GM19467 (cell line): ENCODE measurements at regions not wholly inside any gene's neighbourhood (a gene's known extent, or its start where the extent isn't known, plus 50 kb on each side); places are given as distances from the start of the nearest gene placed in this dataset.
"Not testable (repeated sequence)": the region's sequence is repeated elsewhere in the genome, so short reads cannot be mapped to it uniquely, and the experiment has no call there.

Experiments
- ATAC-seq: cut with Tn5 transposase; IDR thresholded peaks from one replicate; pipeline ENCODE4 v1.9.1; 2021; ENCODE audit warnings: mild to moderate bottlenecking, moderate library complexity; ENCODE audit not compliant: unreplicated experiment

DNA sequence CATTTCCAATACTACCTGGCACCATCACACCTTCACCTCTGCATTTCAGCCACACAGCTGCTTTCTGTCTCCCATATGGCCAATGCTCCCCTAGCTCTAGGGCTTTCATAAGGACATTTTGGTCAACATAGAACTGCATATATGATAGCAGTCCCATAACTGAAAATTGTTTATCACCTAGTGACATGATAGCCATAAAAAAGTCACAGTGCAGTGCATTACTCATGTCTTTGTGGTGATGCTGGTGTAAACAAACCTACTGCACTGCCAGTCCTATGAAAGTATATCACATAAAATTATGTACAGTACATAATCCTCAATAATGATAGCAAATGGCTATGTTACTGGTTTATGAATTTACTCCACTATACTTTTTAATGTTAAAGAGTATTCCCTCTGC lies 221.0 kb downstream of the NAF1 start:
- no peak for ATAC-seq

GRCh38 chr4:162943263-162943662 lies 223.4 kb downstream of the NAF1 start:
- ATAC-seq = no peak

- ATAC-seq = no peak
Observed at GRCh38 chr4:162938738-162939485, 227.8 kb downstream of the NAF1 start.

DNA sequence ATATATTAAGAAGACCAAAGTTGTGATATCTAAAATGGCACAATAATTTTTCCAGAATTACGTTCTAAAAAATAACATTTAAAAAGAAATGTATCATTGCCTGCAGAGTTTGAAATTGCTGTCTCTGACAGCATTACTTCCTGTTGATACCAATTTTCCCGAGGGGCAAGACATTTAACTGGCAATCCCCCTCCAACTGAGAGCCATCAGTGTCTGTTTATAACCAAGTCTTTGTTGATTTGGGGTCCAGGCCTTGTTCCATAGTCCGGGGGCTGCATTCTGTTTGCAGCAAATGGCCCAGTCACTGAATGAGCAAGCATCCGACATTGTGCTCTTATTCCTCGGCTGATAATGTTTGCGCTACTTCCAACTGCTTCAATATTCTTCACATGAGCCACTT lies 231.5 kb downstream of the NAF1 start:
- no peak for ATAC-seq

- no peak for ATAC-seq
Observed at GRCh38 chr4:162931286-162931685, 235.4 kb downstream of the NAF1 start.

DNA sequence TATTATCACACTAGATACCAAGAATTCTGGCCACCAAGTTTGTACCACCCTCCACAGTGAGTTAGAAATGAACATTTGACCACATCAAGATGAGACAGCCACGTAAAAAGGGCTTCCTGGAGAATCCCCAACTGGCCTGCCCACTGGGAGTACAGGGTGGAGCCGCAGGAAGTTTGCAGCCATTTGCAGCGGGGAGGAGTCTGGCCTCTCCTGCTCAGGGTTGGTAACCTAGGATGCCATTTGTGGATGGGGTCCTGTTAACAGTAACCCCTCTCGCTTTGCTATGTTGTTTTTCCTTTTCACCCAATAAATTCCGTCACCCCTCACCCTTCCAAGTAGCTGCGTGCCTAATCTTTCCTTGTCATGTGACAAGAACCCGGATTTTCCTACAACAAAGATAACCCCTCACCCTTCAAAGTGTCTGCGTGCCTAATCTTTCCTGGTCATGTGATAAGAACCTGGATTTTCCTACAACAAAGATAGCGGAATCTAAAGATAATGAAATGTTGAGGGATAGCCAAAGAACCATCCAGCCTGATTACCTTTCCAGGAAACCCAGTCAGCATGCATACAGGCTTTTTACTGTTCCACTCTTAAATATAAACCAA lies 245.4 kb downstream of the NAF1 start:
- no peak for ATAC-seq

DNA sequence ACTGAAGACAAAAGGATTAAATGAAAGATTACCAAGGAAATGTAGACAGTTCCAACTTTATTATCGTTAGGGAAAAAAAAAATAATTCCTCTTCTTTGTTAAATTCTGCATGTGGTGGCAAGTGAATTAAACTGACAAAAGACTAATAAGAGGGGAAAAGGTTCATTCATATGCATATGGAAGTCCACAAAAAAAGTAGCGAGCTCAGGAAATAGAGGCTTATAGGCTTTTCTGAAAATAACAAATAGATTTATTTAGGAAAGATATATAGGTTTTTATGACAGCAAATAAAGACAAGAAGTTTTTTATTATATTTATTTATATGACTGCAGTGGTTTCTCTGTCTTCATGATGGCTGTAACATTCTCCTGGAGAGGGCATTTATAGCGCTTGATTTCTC lies 246.0 kb downstream of the NAF1 start:
- ATAC-seq = no peak

- ATAC-seq = no peak
Observed at GRCh38 chr4:162912482-162912881, 254.2 kb downstream of the NAF1 start.

- no peak for ATAC-seq
Observed at GRCh38 chr4:162911349-162911748, 255.3 kb downstream of the NAF1 start.

DNA sequence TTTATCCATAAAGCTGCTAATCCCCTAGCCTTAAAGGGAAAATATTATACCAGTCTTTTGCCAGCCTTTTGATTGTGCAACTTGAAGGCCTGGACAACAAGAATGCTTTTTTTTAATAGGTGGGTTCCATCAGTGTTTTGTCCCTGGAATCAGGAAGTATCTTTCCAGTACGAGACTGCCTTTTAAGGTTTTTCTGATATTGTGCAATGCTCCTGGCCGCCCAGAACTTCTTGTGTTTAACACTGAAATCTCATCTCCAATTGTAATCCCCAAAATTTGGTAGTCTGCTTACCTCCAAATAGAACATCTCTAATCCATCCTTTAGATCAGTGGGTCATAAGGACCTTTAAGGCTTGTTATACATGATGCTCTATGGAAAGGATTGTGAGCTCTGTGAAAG lies 256.7 kb downstream of the NAF1 start:
- ATAC-seq = no peak

DNA sequence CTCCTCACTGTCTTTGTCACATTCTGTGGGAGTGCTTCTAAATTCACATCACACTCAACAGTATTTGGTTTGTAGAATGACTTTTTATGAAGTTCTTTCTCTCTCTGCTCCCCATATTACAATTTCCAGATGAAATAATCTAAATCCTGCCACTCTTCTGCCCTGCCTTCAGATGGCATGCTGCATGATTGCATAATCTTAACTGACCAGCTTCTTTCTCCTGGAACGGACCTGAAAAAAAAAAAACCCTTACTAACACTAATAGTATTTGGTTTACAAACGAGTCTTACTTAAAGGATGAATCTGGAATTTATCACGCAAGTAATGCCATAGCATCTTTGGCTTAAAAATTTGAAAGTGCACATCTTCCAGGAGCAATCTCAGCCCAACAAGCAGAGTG lies 272.3 kb downstream of the NAF1 start:
- no peak for ATAC-seq

- ATAC-seq = peak; percentile 99
Observed at GRCh38 chr4:162891788-162892707, 274.6 kb downstream of the NAF1 start.

GRCh38 chr4:162878096-162878495 lies 288.6 kb downstream of the NAF1 start:
- no peak for ATAC-seq

DNA sequence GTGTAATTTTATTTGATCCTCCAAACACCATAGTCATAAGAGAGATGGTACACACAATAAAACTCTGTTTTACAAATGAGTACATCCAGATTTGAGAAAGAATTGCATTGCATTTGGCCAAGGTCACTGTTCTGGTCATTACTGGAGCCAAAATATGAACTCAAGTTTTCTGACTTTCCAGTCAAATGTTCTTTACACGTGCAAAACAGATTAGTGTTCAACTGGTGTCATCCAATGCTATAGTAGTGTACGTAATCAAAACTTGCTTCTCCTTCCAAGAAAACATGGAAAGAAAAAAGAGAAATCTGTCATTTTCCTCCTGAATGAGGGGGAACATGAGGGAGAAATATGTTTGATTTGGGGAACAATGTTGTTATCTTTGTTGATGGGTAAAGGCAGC lies 291.9 kb downstream of the NAF1 start:
- no peak for ATAC-seq

GRCh38 chr4:162871990-162872389 lies 294.7 kb downstream of the NAF1 start:
- ATAC-seq = no peak

DNA sequence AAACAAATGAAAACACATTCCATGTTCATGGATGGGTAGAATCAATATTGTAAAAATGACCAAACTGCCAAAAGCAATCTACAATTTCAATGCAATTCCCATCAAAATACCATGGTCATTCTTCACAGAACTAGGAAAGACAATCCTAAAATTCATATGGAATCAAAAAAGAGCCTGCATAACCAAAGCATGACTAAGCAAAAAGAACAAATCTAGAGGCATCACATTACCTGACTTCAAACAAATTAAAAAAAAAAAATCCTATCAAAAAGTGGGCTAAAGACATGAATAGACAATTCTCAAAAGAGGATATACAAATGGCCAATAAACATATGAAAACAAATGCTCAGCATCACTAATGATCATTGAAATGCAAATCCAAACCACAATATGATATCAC lies 297.5 kb downstream of the NAF1 start:
- ATAC-seq = no peak

- no peak for ATAC-seq
Observed at GRCh38 chr4:162866565-162866964, 300.1 kb downstream of the NAF1 start.

DNA sequence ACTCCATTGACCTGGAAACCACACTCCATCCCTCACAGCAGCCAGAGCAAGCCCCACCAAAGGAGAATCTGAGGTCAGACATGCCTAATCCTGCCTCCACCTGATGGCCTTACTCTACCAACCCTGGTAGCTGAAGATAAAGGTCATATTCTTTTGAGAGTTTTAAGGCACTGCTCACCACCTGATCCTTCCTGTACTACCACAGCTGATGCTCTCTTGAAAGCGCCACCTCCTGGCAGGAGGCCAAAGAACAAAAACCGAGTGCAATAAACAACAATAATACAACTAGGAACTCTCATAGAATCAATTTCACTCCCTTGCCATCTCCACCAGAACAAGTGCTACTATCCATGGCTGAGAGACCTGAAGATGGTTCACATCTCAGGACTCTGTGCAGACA lies 301.6 kb downstream of the NAF1 start:
- ATAC-seq = peak; percentile 56

GRCh38 chr4:162853788-162854187 lies 312.9 kb downstream of the NAF1 start:
- ATAC-seq = no peak

DNA sequence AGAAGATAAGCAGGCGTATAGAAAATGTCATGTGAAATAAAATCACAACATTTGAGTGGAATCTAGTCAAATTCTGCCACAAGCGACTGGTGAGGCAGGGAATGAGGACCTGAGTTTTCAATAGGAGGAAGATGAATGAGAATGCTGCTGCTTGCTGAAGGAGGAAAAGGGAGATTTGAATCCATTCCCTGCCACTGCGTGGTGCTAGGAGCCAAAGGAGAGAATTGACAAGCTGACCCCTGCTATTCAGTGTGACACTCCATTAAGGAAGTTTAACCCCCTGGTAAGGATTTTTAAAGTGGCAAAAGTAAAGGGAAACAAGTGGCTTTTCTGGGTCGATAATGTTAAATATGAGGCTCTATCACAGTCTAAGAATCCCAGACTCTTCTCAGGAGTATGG lies 314.0 kb downstream of the NAF1 start:
- ATAC-seq = no peak

- not testable (repeated sequence) for ATAC-seq
Observed at GRCh38 chr4:162851241-162851758, 315.4 kb downstream of the NAF1 start.
